ENCODE measurements at regions not wholly inside any gene's neighbourhood (a gene's known extent, or its start where the extent isn't known, plus 50 kb on each side); places are given as distances from the start of the nearest gene placed in this dataset.

- TF ChIP-seq EP300 (IDR thresholded peaks at IDR 0.05) (no peak), CTCF (IDR thresholded peaks at IDR 0.05) (no peak), POLR2A (IDR thresholded peaks at IDR 0.05) (no peak)
Measured at GRCh38 chr1:83637586-83637985, 361.3 kb downstream of the TTLL7 start.
